Chondrocyte (in vitro differentiated cells): ENCODE measurements at regions not wholly inside any gene's neighbourhood (a gene's known extent, or its start where the extent isn't known, plus 50 kb on each side); places are given as distances from the start of the nearest gene placed in this dataset.

Experiments
- DNase-seq: peaks from one replicate; pipeline ENCODE4 v3.0.0; 2021; ENCODE audit warnings: mixed read lengths, low spot score
- H3K27ac Mint-ChIP-seq: one replicate; pipeline ENCODE4 v1.8.0; 2021; ENCODE audit warnings: mild to moderate bottlenecking, moderate library complexity, mixed read lengths; ENCODE audit not compliant: unreplicated experiment
- H3K27me3 Mint-ChIP-seq: 2 replicates; pipeline ENCODE4 v1.8.0; 2021; ENCODE audit warnings: low read depth, mixed read lengths
- H3K36me3 Mint-ChIP-seq: 2 replicates; pipeline ENCODE4 v1.8.0; 2021; ENCODE audit warnings: low read depth, mixed read lengths
- H3K4me1 Mint-ChIP-seq: 2 replicates; pipeline ENCODE4 v1.8.0; 2021; ENCODE audit warnings: low read depth, mild to moderate bottlenecking, mixed read lengths
- H3K4me3 Mint-ChIP-seq: one replicate; pipeline ENCODE4 v1.8.0; 2021; ENCODE audit warnings: mild to moderate bottlenecking, moderate library complexity, mixed read lengths; ENCODE audit not compliant: unreplicated experiment
- H3K9me3 Mint-ChIP-seq: 2 replicates; pipeline ENCODE4 v1.8.0; 2021; ENCODE audit warnings: low read depth, mixed read lengths
- TF ChIP-seq, protein P1 (sequence below): fragments of 200-600 bp; sonication (generic); IDR thresholded peaks from 2 replicates; pipeline ENCODE4 v1.5.0; 2021; ENCODE audit warnings: antibody characterized with exemption, mild to moderate bottlenecking, moderate library complexity

DNA sequence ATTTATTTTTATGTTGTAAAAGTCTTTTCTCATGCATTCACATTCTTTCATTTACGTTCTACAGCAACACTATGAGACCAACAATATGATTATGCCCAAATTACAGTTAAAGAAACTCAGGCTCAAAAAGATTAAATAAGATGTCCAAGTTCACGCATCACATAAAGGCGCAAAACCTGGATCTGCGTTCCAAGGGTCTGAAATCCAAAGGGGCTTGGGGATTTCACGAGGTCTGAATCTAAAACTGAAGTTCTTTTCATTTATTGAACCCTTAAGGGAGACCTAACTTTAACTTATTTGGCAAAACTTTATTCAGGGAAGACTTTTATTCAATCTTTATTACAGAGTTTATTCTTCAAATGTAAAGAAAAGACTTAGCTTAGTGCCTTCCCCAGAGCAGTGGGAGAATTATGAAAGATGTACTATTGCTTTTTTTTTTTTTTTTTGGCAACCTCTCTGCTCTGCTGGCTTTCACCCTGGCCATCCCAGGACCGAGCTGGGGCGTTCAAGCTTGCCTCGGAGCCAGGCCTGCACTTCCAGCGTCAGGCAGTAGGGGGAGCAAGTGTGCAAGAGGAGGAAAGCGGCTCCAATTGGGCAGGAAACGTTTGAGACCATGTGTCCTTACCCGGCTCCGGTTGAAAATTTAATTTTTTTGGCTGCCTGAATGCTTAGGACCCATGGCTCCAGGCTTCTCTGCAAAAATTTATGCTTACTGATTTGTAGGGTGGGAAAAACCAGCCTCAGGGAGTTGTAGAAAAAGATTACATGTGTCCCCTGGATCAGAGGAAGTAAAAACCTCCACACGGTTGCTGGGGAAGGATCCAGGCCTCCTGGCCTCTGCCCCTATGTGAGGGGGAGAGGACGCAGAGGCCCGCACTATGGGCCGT lies 344.3 kb upstream of the KLF3 start:
- Mint-ChIP-seq H3K36me3 (no peaks in the 10 kb centered on the region), H3K27ac (peak overlapping the region; percentile 88), H3K27me3 (no peaks in the 10 kb centered on the region), H3K4me3 (peak overlapping the region; percentile 46), H3K9me3 (peaks cover 2% of the 10 kb centered on the region), H3K4me1 (peaks cover 30% of the 10 kb centered on the region)
- TF ChIP-seq, protein P1, sequence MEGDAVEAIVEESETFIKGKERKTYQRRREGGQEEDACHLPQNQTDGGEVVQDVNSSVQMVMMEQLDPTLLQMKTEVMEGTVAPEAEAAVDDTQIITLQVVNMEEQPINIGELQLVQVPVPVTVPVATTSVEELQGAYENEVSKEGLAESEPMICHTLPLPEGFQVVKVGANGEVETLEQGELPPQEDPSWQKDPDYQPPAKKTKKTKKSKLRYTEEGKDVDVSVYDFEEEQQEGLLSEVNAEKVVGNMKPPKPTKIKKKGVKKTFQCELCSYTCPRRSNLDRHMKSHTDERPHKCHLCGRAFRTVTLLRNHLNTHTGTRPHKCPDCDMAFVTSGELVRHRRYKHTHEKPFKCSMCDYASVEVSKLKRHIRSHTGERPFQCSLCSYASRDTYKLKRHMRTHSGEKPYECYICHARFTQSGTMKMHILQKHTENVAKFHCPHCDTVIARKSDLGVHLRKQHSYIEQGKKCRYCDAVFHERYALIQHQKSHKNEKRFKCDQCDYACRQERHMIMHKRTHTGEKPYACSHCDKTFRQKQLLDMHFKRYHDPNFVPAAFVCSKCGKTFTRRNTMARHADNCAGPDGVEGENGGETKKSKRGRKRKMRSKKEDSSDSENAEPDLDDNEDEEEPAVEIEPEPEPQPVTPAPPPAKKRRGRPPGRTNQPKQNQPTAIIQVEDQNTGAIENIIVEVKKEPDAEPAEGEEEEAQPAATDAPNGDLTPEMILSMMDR = peak; percentile 95
- no peak for DNase-seq

DNA sequence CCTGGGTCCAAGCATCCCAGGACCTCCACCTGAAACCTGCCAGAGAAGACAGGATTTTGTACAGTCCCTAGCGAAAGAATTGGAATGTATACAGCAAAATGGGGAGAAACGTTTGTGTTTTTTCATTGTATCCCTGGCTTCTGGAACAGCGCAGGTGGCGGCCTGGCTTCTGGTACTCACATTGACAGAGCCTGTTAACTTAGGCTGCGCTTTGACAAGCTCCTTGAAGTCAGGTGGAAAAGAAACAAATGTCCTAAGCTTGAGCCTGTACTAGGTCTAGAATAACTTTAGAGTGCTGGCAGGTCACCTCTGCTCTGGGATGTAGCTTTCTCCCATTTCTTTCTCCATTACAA lies 343.7 kb upstream of the KLF3 start:
- Mint-ChIP-seq H3K4me1 (peaks cover 30% of the 10 kb centered on the region), H3K4me3 (no peak overlapping the region), H3K27ac (peak overlapping the region; percentile 88), H3K27me3 (no peaks in the 10 kb centered on the region), H3K36me3 (no peaks in the 10 kb centered on the region), H3K9me3 (peaks cover 2% of the 10 kb centered on the region)
- DNase-seq = no peak
- TF ChIP-seq, protein P1 = no peak

DNA sequence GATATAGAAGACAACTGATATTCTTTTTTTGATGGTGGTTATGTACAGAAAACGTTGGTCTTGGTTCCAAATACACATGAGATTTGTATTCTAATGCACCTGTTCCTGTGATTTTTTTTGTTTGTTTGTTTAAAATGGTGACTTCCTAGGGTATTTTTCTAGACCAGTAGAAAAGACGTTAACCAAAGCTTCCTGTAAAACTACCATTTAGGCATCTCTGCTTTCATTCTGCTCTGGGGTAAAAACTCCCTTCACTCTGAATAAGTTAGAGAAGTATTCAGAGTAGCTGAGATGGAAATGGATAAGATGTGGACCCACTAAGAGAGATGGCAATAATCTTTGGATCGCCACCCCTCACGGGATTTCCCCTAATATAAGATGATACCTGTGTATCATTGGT lies 343.2 kb upstream of the KLF3 start:
- peaks cover 2% of the 10 kb centered on the region for H3K9me3 Mint-ChIP-seq
- no peak overlapping the region for H3K27ac Mint-ChIP-seq
- TF ChIP-seq, protein P1 = no peak
- H3K36me3 Mint-ChIP-seq = no peaks in the 10 kb centered on the region
- no peak overlapping the region for H3K4me3 Mint-ChIP-seq
- peaks cover 30% of the 10 kb centered on the region for H3K4me1 Mint-ChIP-seq
- H3K27me3 Mint-ChIP-seq = no peaks in the 10 kb centered on the region
- no peak for DNase-seq

DNA sequence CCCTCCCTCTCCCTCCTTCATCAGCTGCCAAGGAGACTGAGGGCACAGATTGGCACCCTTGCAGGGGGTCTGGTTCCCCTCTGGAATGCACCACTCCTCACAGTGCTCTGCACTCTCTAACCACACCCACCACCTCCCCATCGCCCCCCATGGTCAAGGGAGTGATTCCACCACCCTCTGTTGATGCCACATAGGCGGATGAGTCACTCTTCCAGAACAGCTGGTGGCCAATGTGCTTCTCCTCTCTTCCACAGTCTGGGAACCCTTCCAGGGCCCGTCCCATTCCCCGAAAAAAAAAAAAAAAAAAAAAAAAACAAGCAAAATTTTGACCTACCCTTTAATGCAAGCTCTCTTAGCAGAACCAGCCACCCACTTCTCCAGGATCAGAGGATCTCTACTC lies 341.3 kb upstream of the KLF3 start:
- Mint-ChIP-seq H3K4me1 (peaks cover 30% of the 10 kb centered on the region), H3K36me3 (no peaks in the 10 kb centered on the region), H3K27ac (no peak overlapping the region), H3K27me3 (no peaks in the 10 kb centered on the region), H3K4me3 (no peak overlapping the region), H3K9me3 (peaks cover 2% of the 10 kb centered on the region)
- TF ChIP-seq, protein P1 = no peak
- no peak for DNase-seq

DNA sequence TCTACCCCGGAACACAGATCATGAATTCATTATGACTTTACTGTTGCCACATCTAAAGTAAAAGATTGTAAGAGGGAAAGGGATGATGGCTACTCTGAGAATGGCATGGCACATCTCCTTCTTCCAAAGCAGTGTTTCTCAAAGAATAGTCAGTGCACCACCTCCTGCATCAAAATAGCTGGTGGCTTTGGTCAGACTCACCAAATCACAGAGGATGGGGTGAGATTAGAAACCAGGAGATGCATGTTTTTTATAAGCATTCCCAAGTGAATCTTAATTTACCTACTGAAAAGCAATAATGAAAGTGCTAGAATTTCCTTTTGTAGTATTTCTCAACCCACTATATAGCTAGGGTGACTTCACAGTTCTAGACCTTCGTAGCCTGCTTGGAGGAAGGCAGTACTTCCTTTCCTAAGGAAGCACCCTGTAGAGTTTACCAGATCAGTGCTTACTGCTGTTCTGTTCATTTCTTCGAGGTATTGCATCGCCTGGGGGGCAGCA lies 340.8 kb upstream of the KLF3 start:
- H3K36me3 Mint-ChIP-seq = no peaks in the 10 kb centered on the region
- TF ChIP-seq, protein P1 = no peak
- peaks cover 31% of the 10 kb centered on the region for H3K4me1 Mint-ChIP-seq
- H3K27me3 Mint-ChIP-seq = no peaks in the 10 kb centered on the region
- no peak for DNase-seq
- H3K9me3 Mint-ChIP-seq = peaks cover 2% of the 10 kb centered on the region
- no peak overlapping the region for H3K27ac Mint-ChIP-seq
- no peak overlapping the region for H3K4me3 Mint-ChIP-seq
